ENCODE measurements at regions not wholly inside any gene's neighbourhood (a gene's known extent, or its start where the extent isn't known, plus 50 kb on each side); places are given as distances from the start of the nearest gene placed in this dataset.

- no peak for DNase-seq
Measured at GRCh38 chr6:19479551-19479950, 357.6 kb upstream of the ID4 start.

- DNase-seq = no peak
Measured at GRCh38 chr6:19492636-19493405, 344.3 kb upstream of the ID4 start.

- DNase-seq = no peak
Measured at GRCh38 chr6:19501737-19502245, 335.4 kb upstream of the ID4 start.

GRCh38 chr6:19502301-19502700 is 334.9 kb upstream of the ID4 start:
- no peak for DNase-seq

- DNase-seq = no peak
Measured at GRCh38 chr6:19515939-19516338, 321.2 kb upstream of the ID4 start.

- no peak for DNase-seq
Measured at GRCh38 chr6:19519941-19520340, 317.2 kb upstream of the ID4 start.

- no peak for DNase-seq
Measured at GRCh38 chr6:19524366-19525186, 312.6 kb upstream of the ID4 start.

GRCh38 chr6:19525673-19526072 is 311.5 kb upstream of the ID4 start:
- no peak for DNase-seq

GRCh38 chr6:19530188-19530587 is 307.0 kb upstream of the ID4 start:
- DNase-seq = no peak

GRCh38 chr6:19535351-19535750 is 301.8 kb upstream of the ID4 start:
- DNase-seq = no peak

GRCh38 chr6:19536838-19537237 is 300.3 kb upstream of the ID4 start:
- no peak for DNase-seq

- no peak for DNase-seq
Measured at GRCh38 chr6:19538096-19538495, 299.1 kb upstream of the ID4 start.

GRCh38 chr6:19547507-19547906 is 289.7 kb upstream of the ID4 start:
- DNase-seq = no peak

- no peak for DNase-seq
Measured at GRCh38 chr6:19549109-19549508, 288.1 kb upstream of the ID4 start.

GRCh38 chr6:19550380-19550779 is 286.8 kb upstream of the ID4 start:
- DNase-seq = no peak

- DNase-seq = no peak
Measured at GRCh38 chr6:19551611-19552010, 285.6 kb upstream of the ID4 start.

- no peak for DNase-seq
Measured at GRCh38 chr6:19552076-19552475, 285.1 kb upstream of the ID4 start.

GRCh38 chr6:19552588-19552987 is 284.6 kb upstream of the ID4 start:
- DNase-seq = no peak

- no peak for DNase-seq
Measured at GRCh38 chr6:19554356-19555225, 282.6 kb upstream of the ID4 start.

GRCh38 chr6:19557191-19557590 is 280.0 kb upstream of the ID4 start:
- DNase-seq = no peak

- DNase-seq = no peak
Measured at GRCh38 chr6:19558201-19558600, 279.0 kb upstream of the ID4 start.

- DNase-seq = no peak
Measured at GRCh38 chr6:19558934-19559333, 278.2 kb upstream of the ID4 start.

GRCh38 chr6:19562468-19562867 is 274.7 kb upstream of the ID4 start:
- DNase-seq = no peak

Measured in activated naive CD4-positive, alpha-beta T cell (primary cell).